ENCODE measurements at regions not wholly inside any gene's neighbourhood (a gene's known extent, or its start where the extent isn't known, plus 50 kb on each side); places are given as distances from the start of the nearest gene placed in this dataset.

DNA sequence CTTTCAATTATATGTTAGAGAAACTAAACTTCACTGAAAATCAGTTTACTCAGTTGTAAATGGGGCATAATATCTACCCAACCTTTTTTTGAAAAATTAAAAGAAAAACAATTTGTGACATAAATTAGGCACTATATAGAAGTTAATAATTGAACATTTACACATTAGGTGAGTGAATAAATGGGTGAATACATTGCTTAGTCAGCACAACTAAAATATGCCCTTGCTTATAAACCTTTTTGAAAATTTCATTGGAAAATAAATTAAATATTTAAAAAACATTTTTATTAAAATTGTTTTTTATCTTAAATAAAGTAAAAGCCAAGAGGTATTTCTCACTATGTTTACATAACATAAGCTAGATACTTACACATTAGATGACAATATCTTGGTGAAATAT lies 994.5 kb upstream of the TENM4 start:
- DNase-seq (ENCODE audit: low read depth): no peak

DNA sequence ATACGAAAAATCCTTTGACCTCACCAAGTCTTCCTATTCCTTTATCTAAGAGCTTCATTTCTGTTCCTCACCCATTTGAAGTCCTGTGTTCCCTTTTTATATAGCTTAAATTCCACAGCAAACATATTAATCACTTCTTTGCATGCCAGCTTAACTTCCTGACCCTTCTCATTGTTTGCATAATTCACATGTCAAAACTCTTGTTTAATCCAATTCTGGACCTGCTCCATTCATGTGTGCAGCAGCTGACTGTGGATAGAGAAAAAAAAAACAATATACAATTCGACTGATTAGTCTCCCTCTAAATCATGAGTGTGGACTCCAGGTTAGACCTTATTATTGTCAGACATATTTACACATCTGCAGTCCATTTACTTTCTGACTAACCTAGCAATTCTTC lies 991.2 kb upstream of the TENM4 start:
- peak; percentile 10 for DNase-seq (ENCODE audit: low read depth)

- no peak for DNase-seq (ENCODE audit: low read depth)
Observed at GRCh38 chr11:80424012-80424695, 983.3 kb upstream of the TENM4 start.

GRCh38 chr11:80420374-80420773 lies 979.5 kb upstream of the TENM4 start:
- DNase-seq (ENCODE audit: low read depth): no peak

- no peak for DNase-seq (ENCODE audit: low read depth)
Observed at GRCh38 chr11:80417681-80418080, 976.9 kb upstream of the TENM4 start.

DNA sequence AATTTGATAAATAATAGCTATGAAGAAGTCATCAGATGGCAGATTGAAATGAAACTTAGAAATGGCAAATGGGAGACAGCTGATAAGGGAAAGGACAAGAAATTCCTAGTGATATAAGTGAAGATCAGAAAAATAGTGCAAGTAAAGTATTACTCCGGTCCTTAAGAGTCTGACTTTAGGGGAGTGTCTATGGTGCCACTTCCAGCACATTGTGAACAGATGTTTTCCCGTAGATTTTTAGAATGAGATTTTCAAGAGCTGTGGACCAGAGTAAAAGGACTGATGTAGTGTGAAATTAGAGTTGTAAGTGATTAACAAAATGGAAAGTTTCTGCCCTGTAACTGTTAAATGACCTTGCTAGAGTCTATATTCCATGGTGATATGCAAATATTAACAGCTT lies 974.8 kb upstream of the TENM4 start:
- DNase-seq (ENCODE audit: low read depth): no peak

DNA sequence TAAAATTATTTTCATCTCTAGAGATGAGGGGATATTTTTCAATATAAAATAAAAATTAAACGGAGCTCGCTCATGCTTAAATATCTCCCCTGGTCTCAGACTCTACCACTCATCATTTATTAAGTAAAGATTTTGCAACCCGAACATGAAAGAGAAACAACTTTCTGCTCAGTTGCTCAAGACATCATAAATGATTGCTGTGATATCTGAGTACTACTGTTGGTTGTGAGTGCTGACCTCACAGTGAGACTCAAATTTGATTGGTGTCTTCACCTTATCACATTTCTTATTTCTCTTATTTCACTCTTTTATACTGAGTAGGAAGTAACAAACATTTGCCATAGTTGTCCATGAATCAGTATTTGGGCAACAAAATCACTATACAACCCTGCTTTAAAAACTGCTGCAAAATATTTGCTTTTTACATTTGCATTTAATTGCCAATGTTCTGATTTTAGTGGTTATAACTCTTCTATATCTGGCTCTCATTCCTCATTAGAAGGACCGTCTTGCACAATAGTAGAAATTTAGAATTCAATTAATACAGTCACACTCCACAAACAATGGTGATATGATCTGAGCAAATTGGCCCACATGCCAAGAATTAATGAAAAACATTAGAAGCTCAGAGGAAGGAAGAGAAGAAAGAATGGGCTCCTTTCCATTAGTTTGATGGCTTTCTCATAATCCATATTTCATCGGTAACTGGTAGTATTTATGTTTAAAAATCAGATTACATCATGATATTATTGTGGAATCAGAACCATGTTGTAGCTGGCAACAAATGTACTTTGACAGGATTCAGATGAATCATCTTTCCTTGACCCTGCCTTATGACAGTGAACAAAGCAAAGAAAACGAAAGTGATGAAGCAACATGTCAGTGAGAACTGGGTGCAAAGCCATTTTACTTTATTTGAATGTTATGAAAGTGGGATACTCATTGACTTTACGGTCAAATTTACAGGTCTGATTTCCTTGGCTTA lies 973.6 kb upstream of the TENM4 start:
- peak; percentile 46 for DNase-seq (ENCODE audit: low read depth)

GRCh38 chr11:80412604-80413003 lies 971.8 kb upstream of the TENM4 start:
- no peak for DNase-seq (ENCODE audit: low read depth)

DNA sequence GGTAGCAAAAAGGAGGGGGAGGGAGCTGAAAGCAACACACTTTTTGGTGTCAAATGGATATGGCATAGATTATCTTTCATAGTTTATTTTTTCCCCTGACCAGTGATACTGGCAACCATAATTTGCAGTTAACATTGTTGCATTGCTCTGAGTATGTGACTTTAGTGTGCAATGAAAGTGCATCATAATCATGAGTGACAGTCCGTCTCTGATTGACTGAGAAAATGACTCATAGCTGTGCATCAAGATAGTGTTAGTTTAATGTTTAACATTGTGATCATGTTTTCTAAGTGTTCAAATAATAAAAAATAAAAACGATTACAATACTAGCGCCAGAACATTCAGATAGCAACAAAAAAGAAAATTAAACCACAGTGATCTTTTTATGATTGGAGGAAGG lies 952.4 kb upstream of the TENM4 start:
- no peak for DNase-seq (ENCODE audit: low read depth)

DNA sequence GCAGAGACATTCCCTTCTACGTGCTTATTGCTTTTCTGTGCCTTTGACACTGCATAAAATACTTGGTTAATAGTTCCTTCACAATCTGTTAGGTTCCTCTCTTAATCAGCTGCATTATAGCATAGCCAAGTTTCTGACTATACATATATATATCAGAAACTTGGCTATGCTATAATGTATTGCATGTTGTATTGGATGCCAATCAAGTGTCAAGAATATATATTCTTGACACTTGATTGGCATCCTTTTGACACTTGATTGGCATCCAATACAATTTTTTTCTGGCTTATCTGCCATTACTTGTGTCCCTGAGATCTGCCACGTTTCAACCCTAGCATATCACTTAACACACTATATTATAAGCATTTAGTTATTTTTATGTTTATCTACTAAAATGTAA lies 949.7 kb upstream of the TENM4 start:
- DNase-seq (ENCODE audit: low read depth): no peak

- DNase-seq (ENCODE audit: low read depth): no peak
Observed at GRCh38 chr11:80388536-80388935, 947.7 kb upstream of the TENM4 start.

DNA sequence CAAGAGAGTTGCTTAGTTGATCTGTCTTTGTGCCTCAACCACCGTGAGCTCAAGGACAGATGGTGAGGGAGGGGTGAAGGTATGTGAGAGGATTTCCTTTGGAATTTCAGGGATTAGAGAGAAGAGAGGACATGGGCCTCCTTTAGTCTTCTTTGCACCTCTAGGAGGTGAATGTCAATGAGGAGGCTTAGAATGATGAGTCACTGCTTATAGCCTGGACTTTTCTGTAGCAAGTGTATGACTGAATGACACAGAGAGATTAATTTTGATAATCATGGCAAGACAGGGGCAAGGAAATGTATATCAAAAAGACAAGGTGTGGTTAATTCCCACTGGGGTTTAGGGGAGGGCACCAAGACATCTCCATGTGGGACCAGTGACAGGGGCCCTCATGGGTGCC lies 947.3 kb upstream of the TENM4 start:
- no peak for DNase-seq (ENCODE audit: low read depth)

DNA sequence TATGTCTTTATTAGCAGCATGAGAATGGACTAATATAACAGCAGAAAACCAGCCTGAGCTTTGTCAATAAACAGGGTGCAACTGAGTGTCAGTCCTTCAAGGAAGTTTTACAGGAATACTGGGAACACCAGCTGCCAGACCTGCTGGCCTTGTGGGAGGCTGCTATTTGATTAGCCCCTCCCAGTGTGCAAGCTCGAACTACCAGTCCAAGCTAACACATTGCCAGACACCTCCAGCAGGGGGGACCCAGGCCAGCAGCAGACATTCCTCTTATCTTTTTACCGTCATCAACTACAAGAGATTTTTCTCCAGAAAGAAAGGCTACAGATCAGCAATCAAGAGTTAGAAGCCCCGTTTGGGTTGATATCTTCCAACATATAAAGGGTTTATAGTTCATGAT lies 942.8 kb upstream of the TENM4 start:
- DNase-seq (ENCODE audit: low read depth): no peak

- DNase-seq (ENCODE audit: low read depth): no peak
Observed at GRCh38 chr11:80379620-80380278, 938.9 kb upstream of the TENM4 start.

DNA sequence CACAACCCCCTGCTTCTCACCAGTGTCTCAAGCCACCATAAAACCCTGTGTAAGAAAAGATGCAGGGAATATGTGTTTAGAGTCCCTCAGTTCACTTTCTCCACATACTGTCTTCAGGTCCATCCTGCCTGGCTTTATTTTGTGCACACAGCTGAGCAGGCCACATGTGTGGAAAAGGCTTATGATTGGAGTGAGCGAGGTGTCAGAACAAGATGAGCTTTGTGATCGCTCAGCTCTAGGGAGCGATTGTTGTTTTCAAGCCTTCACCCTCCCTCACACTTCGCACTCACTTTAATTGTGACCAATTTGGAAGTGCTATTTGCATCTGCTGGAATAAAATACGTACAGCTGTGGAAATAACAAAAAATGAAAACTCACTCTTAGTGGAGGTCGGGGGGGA lies 931.1 kb upstream of the TENM4 start:
- DNase-seq (ENCODE audit: low read depth): no peak

GRCh38 chr11:80365980-80366379 lies 925.1 kb upstream of the TENM4 start:
- DNase-seq (ENCODE audit: low read depth): no peak

- DNase-seq (ENCODE audit: low read depth): no peak
Observed at GRCh38 chr11:80365076-80365725, 924.4 kb upstream of the TENM4 start.

DNA sequence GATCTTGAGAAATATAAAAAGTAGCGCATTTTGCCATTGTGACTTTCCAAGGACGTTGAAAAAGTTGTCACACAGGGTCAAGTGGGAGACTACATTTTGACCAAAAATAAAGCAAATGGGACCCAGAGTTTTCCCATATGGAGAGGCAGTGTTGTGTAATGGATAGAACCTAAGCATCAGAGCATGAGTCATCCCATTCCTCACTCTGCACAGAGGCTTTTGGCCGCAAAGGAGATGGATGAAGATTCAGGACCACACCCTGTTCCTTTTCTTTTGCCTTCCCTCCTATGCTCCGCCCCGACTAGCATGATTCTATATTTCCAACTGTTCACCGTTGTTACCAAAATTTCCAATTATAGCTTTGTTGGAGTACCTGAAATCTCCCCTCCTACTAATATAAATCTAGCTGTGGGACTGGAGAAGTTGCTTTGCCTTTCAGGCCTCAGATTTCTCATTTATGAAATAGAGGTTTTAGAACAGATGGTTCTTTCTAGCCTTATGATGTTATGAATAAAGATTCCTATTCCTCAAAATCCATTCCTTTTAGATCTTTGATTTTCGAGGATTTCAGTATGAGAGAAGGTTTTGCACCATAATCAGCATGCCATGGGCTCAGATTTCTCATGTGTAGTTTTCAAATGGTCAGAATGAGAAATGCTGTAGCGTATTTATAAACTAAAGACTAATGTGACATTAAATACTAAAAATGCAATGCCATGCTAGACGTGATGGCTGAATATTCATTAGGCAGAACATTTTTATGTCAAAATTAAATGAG lies 921.9 kb upstream of the TENM4 start:
- DNase-seq (ENCODE audit: low read depth): no peak

DNA sequence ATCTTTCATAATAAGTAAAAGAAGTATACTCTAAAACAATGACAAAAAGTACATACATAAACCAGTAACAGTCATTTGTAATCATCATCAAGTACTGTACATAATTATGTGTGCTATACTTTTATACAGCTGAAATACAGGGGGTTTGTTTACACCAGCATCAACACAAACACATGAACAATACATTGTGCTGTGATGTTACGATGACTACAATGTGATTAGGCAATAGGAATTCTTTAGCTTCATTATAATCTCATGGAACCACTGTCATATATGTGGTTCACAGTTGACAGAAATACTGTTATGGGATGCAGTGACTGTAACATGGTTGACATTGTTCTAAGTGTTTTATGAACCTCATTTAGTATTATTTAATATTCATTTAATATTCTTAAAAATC lies 914.4 kb upstream of the TENM4 start:
- DNase-seq (ENCODE audit: low read depth): no peak

- DNase-seq (ENCODE audit: low read depth): no peak
Observed at GRCh38 chr11:80350541-80350940, 909.7 kb upstream of the TENM4 start.

DNA sequence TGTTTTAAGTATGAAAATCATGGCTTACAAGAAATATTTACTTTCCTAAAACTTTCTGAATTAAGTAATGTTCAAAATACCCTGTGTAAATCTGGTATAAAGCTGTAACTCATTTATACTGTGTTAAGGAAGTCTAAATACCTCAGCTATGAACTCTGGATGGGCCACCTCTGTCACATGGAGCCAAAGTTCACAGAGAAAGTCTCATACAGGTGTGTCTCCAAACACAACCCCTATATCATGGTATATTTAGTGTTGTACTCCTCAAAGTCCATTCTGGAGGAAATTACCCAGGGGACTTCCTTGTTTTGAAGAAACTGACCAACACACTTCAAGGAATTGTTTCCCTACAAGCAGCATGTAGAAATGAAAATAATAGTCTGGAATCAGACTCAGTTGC lies 909.2 kb upstream of the TENM4 start:
- no peak for DNase-seq (ENCODE audit: low read depth)
